HG02798 (cell line): ENCODE measurements at regions not wholly inside any gene's neighbourhood (a gene's known extent, or its start where the extent isn't known, plus 50 kb on each side); places are given as distances from the start of the nearest gene placed in this dataset.

Experiments used
- ATAC-seq: cut with Tn5 transposase; IDR thresholded peaks from one replicate; pipeline ENCODE4 v1.9.1; 2021; ENCODE audit warnings: mild to moderate bottlenecking; ENCODE audit not compliant: unreplicated experiment, poor library complexity

- ATAC-seq: no peak
Measured at GRCh38 chr13:106354961-106355360, 180.5 kb downstream of the EFNB2 start.

GRCh38 chr13:106352850-106353249, 182.6 kb downstream of the EFNB2 start:
- no peak for ATAC-seq

GRCh38 chr13:106351251-106351650, 184.2 kb downstream of the EFNB2 start:
- ATAC-seq: no peak

- no peak for ATAC-seq
Measured at GRCh38 chr13:106350208-106350607, 185.3 kb downstream of the EFNB2 start.

GRCh38 chr13:106349080-106349931, 186.2 kb downstream of the EFNB2 start:
- ATAC-seq: no peak

- ATAC-seq: no peak
Measured at GRCh38 chr13:106348075-106348840, 187.2 kb downstream of the EFNB2 start.

GRCh38 chr13:106344342-106344741, 191.1 kb downstream of the EFNB2 start:
- no peak for ATAC-seq

- no peak for ATAC-seq
Measured at GRCh38 chr13:106343836-106344235, 191.6 kb downstream of the EFNB2 start.

- no peak for ATAC-seq
Measured at GRCh38 chr13:106340249-106340648, 195.2 kb downstream of the EFNB2 start.

GRCh38 chr13:106337096-106337850, 198.2 kb downstream of the EFNB2 start:
- no peak for ATAC-seq

GRCh38 chr13:106336668-106337067, 198.8 kb downstream of the EFNB2 start:
- ATAC-seq: no peak

- ATAC-seq: no peak
Measured at GRCh38 chr13:106332621-106333020, 202.8 kb downstream of the EFNB2 start.

- no peak for ATAC-seq
Measured at GRCh38 chr13:106331116-106331515, 204.3 kb downstream of the EFNB2 start.

- no peak for ATAC-seq
Measured at GRCh38 chr13:106329941-106330340, 205.5 kb downstream of the EFNB2 start.

- ATAC-seq: no peak
Measured at GRCh38 chr13:106326751-106327150, 208.7 kb downstream of the EFNB2 start.

- no peak for ATAC-seq
Measured at GRCh38 chr13:106324444-106324843, 211.0 kb downstream of the EFNB2 start.

GRCh38 chr13:106322628-106323027, 212.8 kb downstream of the EFNB2 start:
- no peak for ATAC-seq

- ATAC-seq: no peak
Measured at GRCh38 chr13:106318941-106319411, 216.5 kb downstream of the EFNB2 start.

GRCh38 chr13:106314417-106314816, 221.0 kb downstream of the EFNB2 start:
- ATAC-seq: no peak

GRCh38 chr13:106311004-106311403, 224.5 kb downstream of the EFNB2 start:
- no peak for ATAC-seq
